Neuronal stem cell (in vitro differentiated cells): ENCODE measurements at regions not wholly inside any gene's neighbourhood (a gene's known extent, or its start where the extent isn't known, plus 50 kb on each side); places are given as distances from the start of the nearest gene placed in this dataset.

Experiments
- DNase-seq: peaks from one replicate; pipeline ENCODE4 v3.0.0-alpha.2; 2013; ENCODE audit warnings: low spot score
- H2AFZ ChIP-seq: one replicate; pipeline ENCODE4 v1.6.1; 2013; ENCODE audit warnings: mild to moderate bottlenecking, low read length, inconsistent platforms
- H2AK5ac ChIP-seq: 2 replicates; pipeline ENCODE4 v1.6.1; 2013; ENCODE audit warnings: low read depth, mild to moderate bottlenecking, inconsistent platforms, low read length, moderate library complexity, mixed read lengths
- H2BK120ac ChIP-seq: 2 replicates; pipeline ENCODE4 v1.6.1; 2013; ENCODE audit warnings: low read depth, mild to moderate bottlenecking, inconsistent platforms, low read length, moderate library complexity, mixed read lengths
- H2BK12ac ChIP-seq: one replicate; pipeline ENCODE4 v1.6.1; 2013; ENCODE audit warnings: low read length, inconsistent platforms
- H2BK15ac ChIP-seq: 2 replicates; pipeline ENCODE4 v1.6.1; 2013; ENCODE audit warnings: mild to moderate bottlenecking, low read length, inconsistent platforms, mixed read lengths
- H2BK5ac ChIP-seq: one replicate; pipeline ENCODE4 v1.6.1; 2013; ENCODE audit warnings: inconsistent platforms, mild to moderate bottlenecking, low read length, moderate library complexity
- H3K14ac ChIP-seq: one replicate; pipeline ENCODE4 v1.6.1; 2013; ENCODE audit warnings: low read length, inconsistent platforms
- H3K18ac ChIP-seq: 2 replicates; pipeline ENCODE4 v1.6.1; 2013; ENCODE audit warnings: low read length, inconsistent platforms
- H3K23ac ChIP-seq: 2 replicates; pipeline ENCODE4 v1.6.1; 2013; ENCODE audit warnings: low read depth, mild to moderate bottlenecking, mixed read lengths, low read length, inconsistent platforms; ENCODE audit not compliant: poor library complexity
- H3K27ac ChIP-seq: replicated peaks from 3 replicates; pipeline ENCODE4 v1.5.1; 2013; ENCODE audit warnings: low read length, inconsistent platforms
- H3K27me3 ChIP-seq, 3 experiments: 2 replicates each; pipeline ENCODE4 v1.6.1; 2013; ENCODE audit warnings: low read length in 3 of 3, mild to moderate bottlenecking in 2 of 3, inconsistent platforms in 1 of 3, low read depth in 1 of 3, mixed read lengths in 1 of 3, moderate library complexity in 1 of 3; ENCODE audit not compliant: control insufficient read depth in 3 of 3, insufficient read depth in 3 of 3
- H3K36me3 ChIP-seq, 2 donors: replicated peaks in 1 of 2; 2 replicates each; pipeline ENCODE4 v1.6.1; 2013; ENCODE audit warnings: low read length in 2 of 2; ENCODE audit not compliant: control insufficient read depth in 2 of 2, insufficient read depth in 2 of 2
- H3K4ac ChIP-seq: 2 replicates; pipeline ENCODE4 v1.6.1; 2013; ENCODE audit warnings: inconsistent platforms, mild to moderate bottlenecking, low read length, moderate library complexity
- H3K4me1 ChIP-seq, 2 donors: 1 replicate in 1 of 2; 2 replicates in 1 of 2; pipeline ENCODE4 v1.6.1; 2013; ENCODE audit warnings: low read length in 2 of 2, low read depth in 1 of 2; ENCODE audit not compliant: control insufficient read depth in 2 of 2, insufficient read depth in 1 of 2
- H3K4me2 ChIP-seq: one replicate; pipeline ENCODE4 v1.6.1; 2013; ENCODE audit warnings: mild to moderate bottlenecking, low read length, inconsistent platforms; ENCODE audit not compliant: insufficient read depth, poor library complexity, severe bottlenecking
- H3K4me3 ChIP-seq, 2 donors: 2 replicates each; pipeline ENCODE4 v1.5.1; 2013; ENCODE audit warnings: low read length in 2 of 2, mild to moderate bottlenecking in 2 of 2, inconsistent platforms in 1 of 2, moderate library complexity in 1 of 2
- H3K79me1 ChIP-seq: one replicate; pipeline ENCODE4 v1.6.1; 2013; ENCODE audit warnings: low read depth, mild to moderate bottlenecking, inconsistent platforms, low read length, moderate library complexity
- H3K9ac ChIP-seq: one replicate; pipeline ENCODE4 v1.6.1; 2013; ENCODE audit warnings: mild to moderate bottlenecking, low read depth, low read length, inconsistent platforms; ENCODE audit not compliant: poor library complexity
- H3K9me3 ChIP-seq, 2 donors: replicated peaks in 1 of 2; 2 replicates each; pipeline versions ENCODE3 to v1.6.1; 2013; ENCODE audit warnings: low read length in 2 of 2, mild to moderate bottlenecking in 2 of 2, inconsistent platforms in 1 of 2, low read depth in 1 of 2, mixed read lengths in 1 of 2, moderate library complexity in 1 of 2; ENCODE audit not compliant: control insufficient read depth in 2 of 2, insufficient read depth in 1 of 2
- H4K8ac ChIP-seq: one replicate; pipeline ENCODE4 v1.6.1; 2013; ENCODE audit warnings: low read depth, mild to moderate bottlenecking, inconsistent platforms, low read length, moderate library complexity
- H4K91ac ChIP-seq: one replicate; pipeline ENCODE4 v1.6.1; 2013; ENCODE audit warnings: low read length, low read depth, mild to moderate bottlenecking, inconsistent platforms; ENCODE audit not compliant: poor library complexity
- WGBS, 2 donors: extraction: QIAGEN DNeasy Blood & Tissue Kit; methylation state at CpG; one replicate each; pipeline ENCODE4 v1.1.7; 2013; ENCODE audit warnings: missing lambda C conversion rate in 2 of 2, mixed read lengths in 1 of 2; ENCODE audit not compliant: insufficient read length in 2 of 2, insufficient replicate concordance in 1 of 2; ENCODE audit errors: extremely low coverage in 2 of 2; 5-methylcytosine and 5-hydroxymethylcytosine counted together

DNA sequence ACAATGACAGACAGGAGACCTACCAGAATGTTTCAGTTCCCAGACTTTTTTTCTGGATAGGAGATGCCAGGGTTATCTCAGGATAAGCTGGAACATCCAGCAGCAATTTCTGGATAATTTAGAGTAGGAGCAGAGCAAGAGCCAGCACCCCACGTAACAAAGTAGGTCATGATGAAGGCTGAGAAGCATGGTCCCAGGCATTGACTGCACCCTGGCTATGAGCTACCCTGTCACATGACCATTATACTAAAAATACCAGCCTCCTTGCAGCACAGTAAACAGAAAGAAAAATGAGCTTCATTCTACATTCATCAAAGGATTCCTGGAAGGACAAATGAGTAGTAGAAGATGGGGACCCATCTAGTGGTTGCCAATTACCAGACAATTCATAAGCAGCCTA, 247.4 kb upstream of the AR start:
- Histone ChIP-seq H3K4me3 (no peak overlapping the region), H2BK5ac (no peak overlapping the region), H3K79me1 (no peaks in the 10 kb centered on the region), H3K4me2 (no peak overlapping the region), H3K18ac (no peak overlapping the region), H3K27me3 (no peaks in the 10 kb centered on the region), H3K14ac (no peak overlapping the region), H3K9ac (no peak overlapping the region), H3K9me3 (no peaks in the 10 kb centered on the region), H2AK5ac (no peak overlapping the region), H3K4ac (no peak overlapping the region), H2BK15ac (no peak overlapping the region), H3K23ac (no peak overlapping the region), H3K36me3 (no peaks in the 10 kb centered on the region), H3K4me1 (no peaks in the 10 kb centered on the region), H2AFZ (no peak overlapping the region), H4K8ac (no peak overlapping the region), H2BK12ac (no peak overlapping the region), H3K27ac (no peak overlapping the region), H4K91ac (no peak overlapping the region), H2BK120ac (no peak overlapping the region)
- DNase-seq, result no peak
- no CpG with 5 or more reads among the region's 1 CpG for WGBS, 2 donors

DNA sequence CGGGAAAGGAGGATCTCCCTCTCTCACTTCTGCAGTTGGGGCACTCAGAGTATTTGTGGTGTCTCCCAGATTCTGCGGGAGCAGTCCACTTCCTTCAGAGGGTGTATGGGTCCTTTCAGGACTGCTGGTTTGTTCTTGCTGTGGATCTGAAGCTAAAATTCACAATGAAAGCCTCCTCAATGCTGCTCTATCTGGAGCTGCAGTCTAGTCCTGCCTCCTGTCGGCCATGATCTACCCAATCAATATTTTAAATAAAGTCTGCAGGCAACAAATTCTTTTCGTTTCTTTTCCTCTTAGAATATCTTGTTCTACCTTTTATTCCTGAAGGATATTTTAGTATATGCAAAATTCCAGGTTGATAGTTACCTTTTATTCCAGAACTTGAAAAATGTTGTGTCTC, 226.1 kb upstream of the AR start:
- no peaks in the 10 kb centered on the region for H3K36me3 ChIP-seq
- no CpG with 5 or more reads among the region's 4 CpGs for WGBS, 2 donors

DNA sequence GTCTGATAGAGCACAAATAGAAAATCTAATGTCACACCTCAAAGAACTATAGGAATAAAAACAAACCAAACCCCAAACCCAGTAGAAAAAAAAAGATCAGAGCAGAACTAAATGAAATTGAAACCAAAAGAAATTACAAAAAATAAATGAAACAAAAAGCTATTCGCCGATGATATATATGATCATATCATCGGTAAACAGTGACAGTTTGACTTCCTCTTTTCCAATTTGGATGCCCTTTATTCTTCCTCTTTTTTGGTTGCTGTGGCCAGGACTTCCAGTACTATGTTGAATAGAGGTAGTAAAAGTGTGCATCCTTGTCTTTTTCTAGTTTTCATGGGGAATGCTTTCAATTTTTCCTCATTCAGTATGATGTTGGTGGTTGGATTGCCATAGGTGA, 215.3 kb upstream of the AR start:
- H3K27ac ChIP-seq, result no peak overlapping the region
- no peak overlapping the region for H3K4me3 ChIP-seq
- H3K9me3 ChIP-seq, result no peaks in the 10 kb centered on the region
- no peak overlapping the region for H3K4me2 ChIP-seq
- H2AK5ac ChIP-seq, result no peak overlapping the region
- no peak overlapping the region for H2AFZ ChIP-seq
- H3K14ac ChIP-seq, result no peak overlapping the region
- H3K36me3 ChIP-seq, result no peaks in the 10 kb centered on the region
- H2BK15ac ChIP-seq, result no peak overlapping the region
- no peaks in the 10 kb centered on the region for H3K79me1 ChIP-seq
- no peak overlapping the region for H3K4ac ChIP-seq
- H3K9ac ChIP-seq, result no peak overlapping the region
- no peak overlapping the region for H3K23ac ChIP-seq
- DNase-seq, result no peak
- H2BK120ac ChIP-seq, result no peak overlapping the region
- no peaks in the 10 kb centered on the region for H3K4me1 ChIP-seq
- no peak overlapping the region for H4K8ac ChIP-seq
- H3K18ac ChIP-seq, result no peak overlapping the region
- no peak overlapping the region for H2BK5ac ChIP-seq
- no peak overlapping the region for H2BK12ac ChIP-seq
- H3K27me3 ChIP-seq, result no peaks in the 10 kb centered on the region
- WGBS, 2 donors, result no CpG with 5 or more reads among the region's 3 CpGs
- H4K91ac ChIP-seq, result no peak overlapping the region

More for the DNA sequence above, 226.1 kb upstream of the AR start:
- H3K4me2 ChIP-seq, result no peak overlapping the region
- DNase-seq, result no peak
- H2BK5ac ChIP-seq, result no peak overlapping the region
- H3K4ac ChIP-seq, result no peak overlapping the region
- H2BK12ac ChIP-seq, result no peak overlapping the region
- H3K4me1 ChIP-seq, result no peaks in the 10 kb centered on the region
- H4K91ac ChIP-seq, result no peak overlapping the region
- H2AFZ ChIP-seq, result no peak overlapping the region
- H3K4me3 ChIP-seq, result no peak overlapping the region
- no peak overlapping the region for H4K8ac ChIP-seq
- no peaks in the 10 kb centered on the region for H3K9me3 ChIP-seq
- no peak overlapping the region for H3K27ac ChIP-seq
- H2BK120ac ChIP-seq, result no peak overlapping the region
- no peak overlapping the region for H3K9ac ChIP-seq
- no peaks in the 10 kb centered on the region for H3K79me1 ChIP-seq
- H3K23ac ChIP-seq, result no peak overlapping the region
- no peak overlapping the region for H2BK15ac ChIP-seq
- no peak overlapping the region for H3K14ac ChIP-seq
- no peak overlapping the region for H3K18ac ChIP-seq
- H2AK5ac ChIP-seq, result no peak overlapping the region
- H3K27me3 ChIP-seq, result no peaks in the 10 kb centered on the region

DNA sequence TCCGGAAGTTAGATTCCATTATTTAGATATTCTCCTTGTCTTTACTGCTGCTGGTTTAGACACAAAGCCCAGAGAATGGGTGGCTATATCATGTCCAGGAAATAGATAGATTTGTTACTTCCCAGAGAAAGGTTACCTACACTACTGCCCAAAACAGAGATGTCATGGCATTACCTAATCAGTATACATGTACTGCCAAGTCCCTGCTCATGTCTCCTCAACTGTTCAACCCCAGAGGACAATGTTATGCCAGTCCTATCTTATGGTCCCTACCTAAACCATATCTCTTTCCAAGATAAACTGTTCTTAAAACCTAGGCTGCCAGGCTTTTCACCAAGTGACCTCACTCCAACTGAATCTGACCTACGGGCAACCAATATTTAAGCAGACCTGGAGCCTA, 209.5 kb upstream of the AR start:
- no peak overlapping the region for H3K23ac ChIP-seq
- no peak overlapping the region for H3K18ac ChIP-seq
- no peak overlapping the region for H2AK5ac ChIP-seq
- H3K4me2 ChIP-seq, result no peak overlapping the region
- H2BK120ac ChIP-seq, result no peak overlapping the region
- H3K27me3 ChIP-seq, result no peaks in the 10 kb centered on the region
- no peak overlapping the region for H4K8ac ChIP-seq
- H3K79me1 ChIP-seq, result no peaks in the 10 kb centered on the region
- no peaks in the 10 kb centered on the region for H3K4me1 ChIP-seq
- H3K36me3 ChIP-seq, result no peaks in the 10 kb centered on the region
- no peak overlapping the region for H3K4ac ChIP-seq
- no peak overlapping the region for H2BK15ac ChIP-seq
- H3K14ac ChIP-seq, result no peak overlapping the region
- H2BK5ac ChIP-seq, result no peak overlapping the region
- no peak overlapping the region for H3K9ac ChIP-seq
- no peak overlapping the region for H2BK12ac ChIP-seq
- H3K9me3 ChIP-seq, result no peaks in the 10 kb centered on the region
- no peak overlapping the region for H3K27ac ChIP-seq
- H3K4me3 ChIP-seq, result no peak overlapping the region
- WGBS, 2 donors, result no CpG with 5 or more reads among the region's 2 CpGs
- DNase-seq, result no peak
- no peak overlapping the region for H2AFZ ChIP-seq
- no peak overlapping the region for H4K91ac ChIP-seq
